ENCODE measurements at regions not wholly inside any gene's neighbourhood (a gene's known extent, or its start where the extent isn't known, plus 50 kb on each side); places are given as distances from the start of the nearest gene placed in this dataset.

GRCh38 chr11:131073167-131073566 lies 156.9 kb upstream of the SNX19 start:
- POLR2A ChIA-PET, result no interaction called here
- CTCF ChIA-PET, result interaction anchor here (0.9 to 1.1 kb wide), 2 partner anchors 9 to 601 kb away, joined by 3 to 4 read pairs; no protein-coding TSS in a partner anchor
- DNase-seq (ENCODE audit: low read depth, low spot score), result no peak
- TF ChIP-seq, protein P1, sequence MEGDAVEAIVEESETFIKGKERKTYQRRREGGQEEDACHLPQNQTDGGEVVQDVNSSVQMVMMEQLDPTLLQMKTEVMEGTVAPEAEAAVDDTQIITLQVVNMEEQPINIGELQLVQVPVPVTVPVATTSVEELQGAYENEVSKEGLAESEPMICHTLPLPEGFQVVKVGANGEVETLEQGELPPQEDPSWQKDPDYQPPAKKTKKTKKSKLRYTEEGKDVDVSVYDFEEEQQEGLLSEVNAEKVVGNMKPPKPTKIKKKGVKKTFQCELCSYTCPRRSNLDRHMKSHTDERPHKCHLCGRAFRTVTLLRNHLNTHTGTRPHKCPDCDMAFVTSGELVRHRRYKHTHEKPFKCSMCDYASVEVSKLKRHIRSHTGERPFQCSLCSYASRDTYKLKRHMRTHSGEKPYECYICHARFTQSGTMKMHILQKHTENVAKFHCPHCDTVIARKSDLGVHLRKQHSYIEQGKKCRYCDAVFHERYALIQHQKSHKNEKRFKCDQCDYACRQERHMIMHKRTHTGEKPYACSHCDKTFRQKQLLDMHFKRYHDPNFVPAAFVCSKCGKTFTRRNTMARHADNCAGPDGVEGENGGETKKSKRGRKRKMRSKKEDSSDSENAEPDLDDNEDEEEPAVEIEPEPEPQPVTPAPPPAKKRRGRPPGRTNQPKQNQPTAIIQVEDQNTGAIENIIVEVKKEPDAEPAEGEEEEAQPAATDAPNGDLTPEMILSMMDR (IDR thresholded peaks at IDR 0.05; ENCODE audit: low read depth, low read length), result no peak
- no peak overlapping the region for H3K4me3 ChIP-seq (ENCODE audit: low read depth, low read length)
- no peak overlapping the region for H3K27ac ChIP-seq (ENCODE audit: low read depth, low read length)
- H3K27me3 ChIP-seq (ENCODE audit: control insufficient read depth, insufficient read depth, low read length), result no peaks in the 10 kb centered on the region
- H3K9me3 ChIP-seq (ENCODE audit: control insufficient read depth, insufficient read depth, low read length), result no peaks in the 10 kb centered on the region

GRCh38 chr11:131074573-131074972 lies 158.3 kb upstream of the SNX19 start:
- H3K4me3 ChIP-seq (ENCODE audit: low read depth, low read length), result no peak overlapping the region
- no peak for DNase-seq (ENCODE audit: low read depth, low spot score)
- no peaks in the 10 kb centered on the region for H3K9me3 ChIP-seq (ENCODE audit: control insufficient read depth, insufficient read depth, low read length)
- no peak overlapping the region for H3K27ac ChIP-seq (ENCODE audit: low read depth, low read length)
- CTCF ChIA-PET, result interaction anchor here (0.8 kb wide), 1 partner anchor 10 kb away, joined by 3 read pairs; no protein-coding TSS in a partner anchor
- TF ChIP-seq, protein P1 (IDR thresholded peaks at IDR 0.05; ENCODE audit: low read depth, low read length), result no peak
- POLR2A ChIA-PET, result interaction anchor here (0.7 kb wide), 1 partner anchor 10 kb away, joined by 4 read pairs; no protein-coding TSS in a partner anchor
- H3K27me3 ChIP-seq (ENCODE audit: control insufficient read depth, insufficient read depth, low read length), result no peaks in the 10 kb centered on the region

- ChIA-PET POLR2A (no interaction called here), CTCF (no interaction called here)
- no peak for DNase-seq (ENCODE audit: low read depth, low spot score)
Observed at GRCh38 chr11:131077340-131077739, 161.1 kb upstream of the SNX19 start.

GRCh38 chr11:131079036-131079435 lies 162.8 kb upstream of the SNX19 start:
- Histone ChIP-seq H3K9me3 (ENCODE audit: control insufficient read depth, insufficient read depth, low read length) (no peaks in the 10 kb centered on the region), H3K27me3 (ENCODE audit: control insufficient read depth, insufficient read depth, low read length) (no peaks in the 10 kb centered on the region), H3K27ac (ENCODE audit: low read depth, low read length) (no peak overlapping the region), H3K4me3 (ENCODE audit: low read depth, low read length) (no peak overlapping the region)
- TF ChIP-seq, protein P1 (IDR thresholded peaks at IDR 0.05; ENCODE audit: low read depth, low read length), result no peak
- no peak for DNase-seq (ENCODE audit: low read depth, low spot score)
- ChIA-PET CTCF (interaction anchor here (1.1 to 1.9 kb wide), 3 partner anchors 14 to 616 kb away, joined by 3 to 26 read pairs (median 3); no protein-coding TSS in a partner anchor), POLR2A (no interaction called here)

More at GRCh38 chr11:131077340-131077739, 161.1 kb upstream of the SNX19 start:
- Histone ChIP-seq H3K27me3 (ENCODE audit: control insufficient read depth, insufficient read depth, low read length) (no peaks in the 10 kb centered on the region), H3K27ac (ENCODE audit: low read depth, low read length) (no peak overlapping the region), H3K4me3 (ENCODE audit: low read depth, low read length) (no peak overlapping the region), H3K9me3 (ENCODE audit: control insufficient read depth, insufficient read depth, low read length) (no peaks in the 10 kb centered on the region)
- TF ChIP-seq, protein P1 (IDR thresholded peaks at IDR 0.05; ENCODE audit: low read depth, low read length), result no peak

DNA sequence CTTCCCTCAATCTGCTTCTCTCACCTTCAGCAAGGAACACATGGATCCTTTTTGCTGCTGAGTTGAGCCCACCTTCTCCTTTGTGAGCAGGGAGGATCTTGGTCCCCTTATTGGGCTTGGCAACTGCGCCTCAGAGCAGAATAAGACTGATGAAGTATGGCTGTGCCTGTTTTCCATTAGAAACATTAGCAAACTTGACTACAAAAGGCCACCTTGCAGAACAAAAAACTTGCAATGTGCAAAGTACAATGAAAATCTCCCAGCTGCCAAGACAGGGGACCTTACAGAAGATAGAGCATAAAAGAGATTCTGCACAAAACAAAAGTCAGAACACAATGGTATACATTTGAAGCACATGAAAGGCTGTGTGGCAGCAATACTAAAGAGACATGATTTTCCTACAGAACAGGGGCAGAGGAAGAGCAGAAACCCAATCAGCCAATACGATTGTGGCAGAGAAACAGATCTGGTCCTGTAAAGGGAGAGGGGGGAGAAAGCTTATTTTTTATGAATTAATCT lies 173.5 kb upstream of the SNX19 start:
- ChIA-PET CTCF (interaction anchor here (1.9 kb wide), 1 partner anchor 25 kb away, joined by 10 read pairs; no protein-coding TSS in a partner anchor), POLR2A (no interaction called here)
- Histone ChIP-seq H3K27ac (ENCODE audit: low read depth, low read length) (no peak overlapping the region), H3K27me3 (ENCODE audit: control insufficient read depth, insufficient read depth, low read length) (no peaks in the 10 kb centered on the region), H3K4me3 (ENCODE audit: low read depth, low read length) (no peak overlapping the region), H3K9me3 (ENCODE audit: control insufficient read depth, insufficient read depth, low read length) (peaks cover 2% of the 10 kb centered on the region; the same call in 1 of the 2 replicates)
- TF ChIP-seq, protein P1 (IDR thresholded peaks at IDR 0.05; ENCODE audit: low read depth, low read length), result no peak
- DNase-seq (ENCODE audit: low read depth, low spot score), result no peak

Data from AG04450 (cell line).